Gastroesophageal sphincter (tissue), 4 donors: ENCODE measurements at regions not wholly inside any gene's neighbourhood (a gene's known extent, or its start where the extent isn't known, plus 50 kb on each side); places are given as distances from the start of the nearest gene placed in this dataset.

Source experiments
- ATAC-seq: fragments of 150-250 bp; one replicate; pipeline ENCODE4 v1.9.1; 2016; ENCODE audit warnings: mild to moderate bottlenecking, moderate library complexity
- H3K27ac ChIP-seq, 4 donors: fragments of 200-600 bp; sonication (generic) in 3 of 4; 1 replicate in 3 of 4; 2 replicates in 1 of 4; pipeline ENCODE4 v1.5.1; 2016 to 2019
- H3K27me3 ChIP-seq: fragments of 200-600 bp; sonication (generic); one replicate; pipeline ENCODE4 v1.5.1; 2019
- H3K36me3 ChIP-seq, 2 donors: fragments of 200-600 bp; sonication (generic); one replicate each; pipeline ENCODE4 v1.5.1; 2019; ENCODE audit warnings: control low read depth in 1 of 2
- H3K4me1 ChIP-seq, 3 donors: fragments of 200-600 bp; sonication (generic); 1 replicate in 2 of 3; 2 replicates in 1 of 3; pipeline ENCODE4 v1.5.1; 2016 to 2019; ENCODE audit warnings: control low read depth in 2 of 3
- H3K4me3 ChIP-seq, 2 donors: fragments of 200-600 bp; sonication (generic); one replicate each; pipeline ENCODE4 v1.5.1; 2019; ENCODE audit warnings: mild to moderate bottlenecking in 1 of 2, moderate library complexity in 1 of 2
- H3K9me3 ChIP-seq, 3 donors: fragments of 200-600 bp; sonication (generic); one replicate each; pipeline ENCODE4 v1.5.1; 2017 to 2019; ENCODE audit warnings: control low read depth in 2 of 3
- CTCF ChIP-seq, 4 experiments: fragments of 200-600 bp in 2 of 4; fragments of 450-650 bp in 2 of 4; sonication (generic) in 1 of 4; IDR thresholded peaks; one replicate each; pipeline ENCODE4 v1.5.1; 2017 to 2019; ENCODE audit warnings: antibody characterized with exemption in 4 of 4, mild to moderate bottlenecking in 2 of 4, moderate library complexity in 2 of 4
- EP300 ChIP-seq: sonication (generic); formaldehyde crosslinking; IDR thresholded peaks from one replicate; pipeline ENCODE4 v1.6.1; 2017; ENCODE audit warnings: antibody characterized with exemption, mild to moderate bottlenecking
- POLR2A ChIP-seq, 2 donors: fragments of 450-650 bp; IDR thresholded peaks; one replicate each; pipeline ENCODE4 v1.6.1; 2017; ENCODE audit warnings: antibody characterized with exemption in 2 of 2, mild to moderate bottlenecking in 2 of 2, moderate library complexity in 1 of 2
- POLR2AphosphoS5 ChIP-seq: sonication (generic); formaldehyde crosslinking; IDR thresholded peaks from one replicate; pipeline ENCODE4 v1.6.1; 2017; ENCODE audit warnings: antibody characterized with exemption
- WGBS, 2 donors: methylation state at CpG; one replicate each; pipeline ENCODE4 v1.1.5; 2018; ENCODE audit warnings: low coverage in 1 of 2; 5-methylcytosine and 5-hydroxymethylcytosine counted together

GRCh38 chr9:82302968-82303655 is 314.5 kb downstream of the SPATA31D1 start:
- no peaks in the 10 kb centered on the region for H3K36me3 ChIP-seq
- peaks cover 0 to 12% (median 0%) of the 10 kb centered on the region in 3 donors for H3K9me3 ChIP-seq
- H3K4me3 ChIP-seq: no peak overlapping the region
- H3K4me1 ChIP-seq: no peaks in the 10 kb centered on the region
- ATAC-seq: no peak
- H3K27me3 ChIP-seq: no peaks in the 10 kb centered on the region
- TF ChIP-seq POLR2AphosphoS5: no peak
- no peak for TF ChIP-seq EP300
- WGBS, 2 donors: 83 to 93% methylated on average over 1 to 4 of the region's 5 CpGs
- no peak overlapping the region for H3K27ac ChIP-seq

GRCh38 chr9:82308836-82309235 is 320.3 kb downstream of the SPATA31D1 start:
- Histone ChIP-seq H3K9me3 (no peaks in the 10 kb centered on the region), H3K27ac (no peak overlapping the region), H3K4me3 (no peak overlapping the region), H3K4me1 (no peaks in the 10 kb centered on the region), H3K36me3 (no peaks in the 10 kb centered on the region), H3K27me3 (no peaks in the 10 kb centered on the region)
- no peak for ATAC-seq
- 89 to 95% methylated on average over 2 to 3 of the region's 3 CpGs for WGBS, 2 donors
- TF ChIP-seq CTCF (IDR thresholded peaks at IDR 0.05) (no peak), EP300 (no peak), POLR2A (IDR thresholded peaks at IDR 0.05) (no peak), POLR2AphosphoS5 (no peak)

GRCh38 chr9:82313697-82314096 is 325.1 kb downstream of the SPATA31D1 start:
- ATAC-seq: no peak
- Histone ChIP-seq H3K4me1 (no peaks in the 10 kb centered on the region), H3K27ac (no peak overlapping the region), H3K4me3 (no peak overlapping the region), H3K27me3 (no peaks in the 10 kb centered on the region), H3K9me3 (no peaks in the 10 kb centered on the region), H3K36me3 (no peaks in the 10 kb centered on the region)
- WGBS, 2 donors: 93 to 100% methylated on average over 1 to 2 of the region's 2 CpGs
- TF ChIP-seq POLR2A (IDR thresholded peaks at IDR 0.05) (no peak), EP300 (no peak), POLR2AphosphoS5 (no peak), CTCF (IDR thresholded peaks at IDR 0.05) (no peak)

GRCh38 chr9:82320566-82320965 is 332.0 kb downstream of the SPATA31D1 start:
- TF ChIP-seq POLR2AphosphoS5: no peak
- TF ChIP-seq CTCF (IDR thresholded peaks at IDR 0.05): no peak
- TF ChIP-seq EP300: no peak
- no peak for TF ChIP-seq POLR2A (IDR thresholded peaks at IDR 0.05)
- peaks cover 0 to 8% (median 0%) of the 10 kb centered on the region in 3 donors for H3K9me3 ChIP-seq
- ATAC-seq: no peak
- no peaks in the 10 kb centered on the region for H3K27me3 ChIP-seq
- H3K27ac ChIP-seq: no peak overlapping the region
- no peaks in the 10 kb centered on the region for H3K4me1 ChIP-seq
- no peak overlapping the region for H3K4me3 ChIP-seq
- WGBS, 2 donors: 17 to 40% methylated on average over 1 of the region's 1 CpG
- no peaks in the 10 kb centered on the region for H3K36me3 ChIP-seq

- Histone ChIP-seq H3K9me3 (peaks cover 0 to 16% (median 0%) of the 10 kb centered on the region in 3 donors), H3K36me3 (no peaks in the 10 kb centered on the region), H3K27me3 (no peaks in the 10 kb centered on the region), H3K4me1 (no peaks in the 10 kb centered on the region), H3K27ac (no peak overlapping the region), H3K4me3 (no peak overlapping the region)
- no peak for ATAC-seq
- WGBS, 2 donors: 100% methylated on average over 1 to 2 of the region's 2 CpGs
- no peak for TF ChIP-seq POLR2AphosphoS5
- no peak for TF ChIP-seq EP300
- TF ChIP-seq CTCF (IDR thresholded peaks at IDR 0.05): no peak
- TF ChIP-seq POLR2A (IDR thresholded peaks at IDR 0.05): no peak
Observed at GRCh38 chr9:82325907-82326306, 337.3 kb downstream of the SPATA31D1 start.
